DMS53 treated with DMSO at 0.1 percent for 48 hours (cell line): ENCODE measurements at regions not wholly inside any gene's neighbourhood (a gene's known extent, or its start where the extent isn't known, plus 50 kb on each side); places are given as distances from the start of the nearest gene placed in this dataset.
"Not testable (repeated sequence)": the region's sequence is repeated elsewhere in the genome, so short reads cannot be mapped to it uniquely, and the experiment has no call there.

Experiments used
- DNase-seq: peaks from one replicate; lab custom pipeline; 2025; ENCODE audit not compliant: unreplicated experiment; lab: John Stamatoyannopoulos, UW

- no peak for DNase-seq
Observed at GRCh38 chr13:59425211-59425741, 738.5 kb downstream of the DIAPH3 start.

GRCh38 chr13:59435024-59435423 lies 728.7 kb downstream of the DIAPH3 start:
- no peak for DNase-seq

DNA sequence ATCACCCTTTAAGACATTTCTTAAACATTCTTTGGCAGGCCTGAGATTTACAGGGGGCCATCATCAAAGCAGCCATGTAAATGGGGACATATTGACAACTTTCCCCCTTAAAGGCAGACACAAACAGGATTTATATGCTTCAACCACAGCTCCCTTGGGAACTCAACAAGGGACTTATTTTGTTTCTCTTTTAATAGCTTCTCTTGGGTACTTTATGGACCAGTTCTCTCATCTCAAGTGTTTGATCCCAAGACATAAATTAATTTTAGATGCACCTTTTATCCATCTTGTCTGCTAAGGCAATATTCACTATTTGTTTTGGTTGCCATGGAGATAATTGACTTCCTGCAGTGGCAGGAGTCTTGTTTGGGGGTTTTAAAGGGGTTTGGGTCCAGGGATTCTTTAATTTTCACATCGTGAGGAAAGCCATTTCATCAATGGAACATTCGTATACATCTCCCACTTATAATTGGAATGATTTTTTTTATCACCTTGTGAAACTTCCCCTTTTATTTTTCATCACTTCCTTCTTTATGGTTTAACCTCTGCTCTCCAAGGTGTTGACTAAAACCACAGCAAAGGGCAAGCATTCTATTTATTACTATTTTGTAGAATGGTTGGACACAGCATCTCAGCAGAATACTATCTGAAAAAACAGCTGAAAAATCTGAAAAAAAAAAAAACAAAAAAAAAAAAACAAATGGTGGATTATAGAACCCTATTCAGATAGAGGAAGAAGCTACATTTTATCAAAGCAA lies 726.0 kb downstream of the DIAPH3 start:
- no peak for DNase-seq

DNA sequence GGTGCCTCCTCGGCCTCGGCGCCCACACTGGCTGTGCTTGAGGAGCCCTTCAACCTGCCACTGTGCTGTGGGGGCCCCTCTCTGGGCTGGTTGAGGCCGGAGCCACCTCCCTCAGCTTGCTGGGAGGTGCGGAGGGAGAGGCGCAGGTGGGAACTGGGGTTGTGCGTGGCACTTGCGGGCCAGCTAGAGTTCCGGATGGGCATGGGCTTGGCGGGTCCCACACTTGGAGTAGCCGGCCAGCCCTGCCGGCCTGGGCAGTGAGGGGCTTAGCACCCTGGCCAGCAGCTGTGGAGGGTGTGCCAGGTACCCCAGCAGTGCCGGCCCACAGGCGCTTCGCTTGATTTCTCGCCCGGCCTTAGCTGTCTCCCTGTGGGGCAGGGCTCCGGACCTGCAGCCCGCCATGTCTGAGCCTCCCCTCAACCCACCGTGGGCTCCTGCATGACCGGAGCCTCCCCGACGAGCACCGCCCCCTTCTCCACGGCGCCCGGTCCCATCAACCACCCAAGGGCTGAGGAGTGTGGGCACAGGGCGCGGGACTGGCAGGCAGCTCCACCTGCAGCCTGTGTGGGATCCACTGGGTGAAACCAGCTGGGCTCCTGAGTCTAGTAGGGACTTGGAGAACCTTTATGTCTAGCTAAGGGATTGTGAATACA lies 723.8 kb downstream of the DIAPH3 start:
- no peak for DNase-seq

GRCh38 chr13:59441068-59441467 lies 722.7 kb downstream of the DIAPH3 start:
- not testable (repeated sequence) for DNase-seq

DNA sequence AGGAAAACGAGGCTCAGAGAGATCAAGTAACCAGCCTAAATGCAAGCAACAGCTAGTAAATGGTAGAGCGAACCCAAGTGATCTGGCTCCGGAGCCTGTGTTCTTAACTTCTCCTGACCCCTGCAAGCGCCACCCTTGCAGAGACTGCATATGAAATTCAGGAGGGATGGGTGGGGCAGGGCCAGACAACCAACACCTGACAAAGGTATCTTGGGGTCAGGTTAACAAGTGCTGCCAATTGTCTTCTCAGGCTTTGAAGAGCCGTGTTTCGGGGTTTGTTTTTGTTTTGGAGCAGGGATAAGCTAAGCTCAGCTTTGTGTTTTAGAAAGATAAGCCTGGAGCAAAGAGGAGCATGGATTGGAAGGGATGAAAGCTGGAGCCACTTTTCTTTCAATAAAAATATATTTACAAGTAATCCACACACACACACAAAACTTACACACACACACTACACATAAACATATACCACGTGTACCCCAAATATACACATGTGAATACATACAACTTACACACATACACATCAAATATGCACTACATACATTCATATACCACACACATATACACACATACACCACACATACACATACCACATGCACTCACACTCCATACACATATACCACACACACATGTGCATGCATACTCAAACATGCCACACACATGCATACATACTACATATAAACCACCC lies 722.0 kb downstream of the DIAPH3 start:
- no peak for DNase-seq

GRCh38 chr13:59442461-59442860 lies 721.3 kb downstream of the DIAPH3 start:
- no peak for DNase-seq

DNA sequence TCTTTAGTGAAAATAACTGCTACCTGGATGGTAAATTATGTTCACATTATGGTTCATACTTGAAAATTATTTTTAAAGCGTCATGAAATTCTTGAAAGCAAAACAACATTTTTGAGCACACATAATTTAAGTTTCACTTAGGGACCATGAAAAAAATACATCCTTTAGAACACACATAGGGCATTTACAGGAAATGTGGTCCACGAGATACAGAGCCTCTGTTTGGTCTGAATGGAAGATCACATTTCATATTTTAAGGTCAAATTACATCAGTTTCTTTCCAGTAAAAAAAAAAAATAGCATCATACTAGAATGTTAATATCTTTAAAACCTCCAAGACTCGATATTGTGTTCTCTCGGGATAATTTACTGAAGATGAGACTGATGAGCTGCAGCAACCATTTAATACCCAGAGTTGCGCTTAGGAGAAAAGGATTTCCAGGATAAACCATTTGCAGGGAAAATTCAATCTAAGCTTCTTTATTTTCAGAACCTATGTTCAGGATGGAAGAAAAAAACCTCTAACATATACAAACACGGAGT lies 720.7 kb downstream of the DIAPH3 start:
- no peak for DNase-seq

DNA sequence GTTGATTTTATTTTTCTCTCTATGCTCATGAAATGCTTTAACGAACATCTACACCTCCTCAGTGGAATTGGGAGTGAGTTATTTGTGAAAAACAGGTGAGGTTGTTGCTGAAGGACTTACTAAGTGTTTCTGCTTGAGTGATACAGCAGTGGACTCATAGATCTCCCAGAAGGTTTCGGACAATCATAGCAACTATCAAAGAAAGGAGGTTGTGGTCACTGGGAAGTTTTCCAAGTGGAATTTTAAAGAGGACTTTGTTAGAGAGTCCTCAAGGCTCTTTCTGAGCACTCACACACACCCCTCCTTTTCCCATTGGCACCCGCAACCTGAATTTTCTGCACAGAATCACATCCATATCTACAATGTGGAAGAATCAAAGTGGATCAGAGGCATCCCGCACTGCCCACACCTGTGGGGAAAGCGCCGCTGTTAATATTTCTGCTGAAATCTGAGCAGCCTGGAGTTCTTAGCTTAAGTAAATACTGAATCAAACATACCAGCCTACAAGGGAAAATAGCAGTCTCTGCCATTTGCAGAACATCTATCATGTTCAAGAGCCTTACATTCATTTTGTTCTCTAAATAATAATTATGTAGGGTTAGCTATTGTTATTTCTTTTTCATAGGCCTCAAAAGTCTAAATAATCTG lies 719.4 kb downstream of the DIAPH3 start:
- DNase-seq, result no peak

DNA sequence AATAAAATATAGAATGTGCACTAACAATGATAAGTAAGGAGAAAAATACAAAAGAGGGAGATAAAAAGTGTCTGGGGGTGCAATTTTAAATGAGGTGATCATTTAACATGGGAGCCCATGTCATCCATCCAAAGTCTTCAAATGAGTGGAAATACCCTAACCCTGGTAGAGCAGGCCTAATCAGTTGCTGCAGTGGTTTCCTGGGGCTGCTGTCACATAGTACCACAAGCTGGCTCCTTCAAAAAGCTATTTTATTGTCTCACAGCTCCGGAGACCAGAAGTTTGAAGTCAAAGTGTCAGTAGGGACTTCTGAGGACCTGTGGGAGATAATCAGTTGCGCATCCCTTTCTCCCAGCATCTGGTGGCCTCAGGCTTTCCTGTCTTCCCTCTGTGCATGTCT lies 717.9 kb downstream of the DIAPH3 start:
- DNase-seq, result no peak

DNA sequence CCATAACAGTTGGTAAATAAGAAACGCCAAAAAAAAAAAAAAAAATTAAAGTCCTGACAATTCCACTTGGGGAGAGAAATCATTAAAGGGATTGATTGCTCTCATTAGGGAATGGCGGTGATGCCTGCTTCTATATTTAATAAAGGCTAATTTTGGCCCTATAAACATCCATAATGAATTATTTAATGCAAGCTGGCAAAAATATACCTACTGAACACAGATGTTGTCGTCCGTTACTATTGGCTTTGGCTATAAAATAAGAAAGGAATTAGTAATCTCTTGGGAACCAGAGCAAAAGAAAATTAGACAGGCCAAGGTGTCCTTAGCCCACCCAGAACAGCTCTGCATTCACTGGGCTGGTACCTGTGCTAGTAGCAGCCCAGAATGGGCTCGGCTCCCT lies 717.3 kb downstream of the DIAPH3 start:
- DNase-seq, result no peak

DNA sequence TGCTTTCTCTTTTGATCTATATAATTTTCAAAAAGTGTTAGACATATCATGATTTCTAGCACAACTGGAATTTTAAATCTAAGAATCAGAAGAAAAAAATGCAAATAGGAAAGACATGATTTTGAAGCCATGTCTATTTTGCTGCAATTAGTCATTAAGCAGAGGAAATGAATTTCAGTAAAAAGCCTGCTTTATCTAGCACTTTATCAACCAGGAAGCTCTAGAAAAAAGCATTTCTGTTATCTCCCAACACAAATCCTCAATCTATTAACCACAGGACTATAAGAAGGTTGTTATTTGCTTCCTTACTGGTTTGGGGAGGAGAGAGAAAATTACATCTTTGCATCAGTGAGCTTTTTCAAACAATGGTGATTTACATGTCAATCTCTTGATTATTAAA lies 716.7 kb downstream of the DIAPH3 start:
- no peak for DNase-seq

- DNase-seq, result no peak
Observed at GRCh38 chr13:59447846-59448620, 715.7 kb downstream of the DIAPH3 start.

- no peak for DNase-seq
Observed at GRCh38 chr13:59449750-59450149, 714.0 kb downstream of the DIAPH3 start.

- no peak for DNase-seq
Observed at GRCh38 chr13:59450229-59450628, 713.5 kb downstream of the DIAPH3 start.

- no peak for DNase-seq
Observed at GRCh38 chr13:59451236-59451635, 712.5 kb downstream of the DIAPH3 start.

DNA sequence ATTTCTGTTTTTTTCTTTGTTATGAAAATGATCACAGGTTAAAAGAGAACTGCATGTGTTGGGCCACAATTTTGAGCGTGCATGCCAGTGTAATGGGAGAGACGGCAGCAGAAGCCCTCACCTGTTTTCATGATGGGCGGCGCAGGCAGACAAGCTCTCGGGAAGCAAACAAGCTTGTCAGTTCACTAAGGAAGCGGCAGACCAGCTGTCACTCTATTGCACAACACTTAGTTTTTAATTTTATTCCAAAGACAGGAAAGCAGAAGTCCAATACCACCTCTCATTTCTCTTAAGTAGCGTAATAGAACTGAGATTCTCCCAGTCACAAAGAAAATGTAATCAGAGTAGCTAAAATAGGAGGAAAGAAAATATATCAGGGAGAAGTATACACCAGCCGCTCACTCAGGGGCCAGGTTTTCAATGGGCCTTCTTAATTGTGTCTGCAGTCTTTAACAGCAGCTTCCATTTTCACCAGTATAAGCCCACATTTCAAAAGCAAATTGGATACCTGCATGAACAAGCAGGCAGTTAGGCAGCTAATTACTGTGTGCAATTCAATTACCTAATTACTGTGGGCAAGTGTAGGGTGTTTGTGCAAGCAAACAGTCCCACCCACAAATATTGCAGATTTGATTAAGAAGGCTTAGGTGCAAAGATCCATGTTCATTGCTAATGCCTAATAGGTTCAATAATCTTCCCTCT lies 711.4 kb downstream of the DIAPH3 start:
- DNase-seq, result no peak

DNA sequence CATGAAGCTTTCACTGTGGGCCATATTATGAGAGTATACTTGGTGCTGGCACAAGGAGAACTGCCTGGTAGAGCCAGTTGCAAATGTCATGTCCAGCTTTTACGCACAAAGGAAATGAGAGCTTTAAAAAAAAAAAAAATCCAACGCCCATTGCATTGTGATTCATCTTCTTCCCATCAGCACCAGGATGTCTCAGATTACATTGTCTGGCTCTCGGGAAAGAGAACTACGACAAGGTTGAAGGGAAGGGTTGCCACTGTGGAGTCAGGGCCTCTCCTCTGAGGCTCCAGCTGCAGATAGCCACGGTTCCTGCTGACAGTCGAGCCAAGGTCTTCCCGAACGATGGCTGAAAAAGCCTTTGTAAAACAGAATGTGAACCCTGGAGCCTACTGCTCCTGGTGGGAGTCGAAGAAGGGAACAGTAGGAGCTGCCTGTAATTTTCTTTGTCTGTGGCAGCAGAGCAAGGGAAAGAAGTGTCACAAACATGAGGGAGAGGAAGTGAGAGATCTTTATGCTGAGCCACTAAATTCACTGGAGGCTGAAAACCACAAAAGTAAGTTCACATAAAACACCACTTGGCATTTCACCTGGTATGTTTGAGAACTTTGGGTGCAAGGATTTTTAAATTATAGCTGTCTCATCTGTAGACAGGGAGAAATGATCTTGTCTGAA lies 704.7 kb downstream of the DIAPH3 start:
- DNase-seq, result peak; percentile 34

DNA sequence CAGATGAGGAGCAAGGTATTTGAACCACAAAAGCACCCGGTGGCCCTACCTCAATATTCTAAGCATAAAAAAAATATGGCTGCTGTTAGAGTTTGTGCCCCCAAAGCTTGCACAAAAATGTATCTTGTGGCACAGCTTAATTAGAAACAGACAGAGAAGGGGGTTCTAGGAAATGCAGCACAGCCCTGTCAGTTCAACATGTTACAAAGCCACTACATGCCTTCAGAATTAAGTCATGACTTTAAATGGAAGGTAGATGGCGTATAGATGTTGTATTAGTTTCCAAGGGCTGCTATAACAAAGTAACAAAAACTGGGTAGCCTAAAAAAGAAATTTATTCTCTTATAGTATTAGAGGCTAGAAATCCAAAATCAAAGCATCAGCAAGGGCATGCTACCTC lies 703.8 kb downstream of the DIAPH3 start:
- DNase-seq, result no peak
